Psoas muscle (tissue), 7 donors: ENCODE measurements at regions not wholly inside any gene's neighbourhood (a gene's known extent, or its start where the extent isn't known, plus 50 kb on each side); places are given as distances from the start of the nearest gene placed in this dataset.

ENCODE experiments used
- ATAC-seq, 4 donors: fragments of 200-7000 bp; cut with Tn5 transposase; one replicate each; pipeline ENCODE4 v1.9.1; 2020; ENCODE audit warnings: moderate library complexity in 3 of 4, mild to moderate bottlenecking in 2 of 4
- DNase-seq, 2 donors: peaks; one replicate each; pipeline ENCODE4 v3.0.0-alpha.2; 2020
- H3K27ac ChIP-seq: fragments of 200-600 bp; one replicate; pipeline ENCODE4 v1.8.0; 2022
- H3K27me3 ChIP-seq, 3 donors: fragments of 200-600 bp in 1 of 3; one replicate each; pipeline versions ENCODE4 v1.6.1 to v1.8.0; 2013 to 2022; ENCODE audit warnings: low read length in 2 of 3, mild to moderate bottlenecking in 2 of 3, moderate library complexity in 1 of 3; ENCODE audit not compliant: insufficient read depth in 3 of 3
- H3K36me3 ChIP-seq, 2 donors: fragments of 200-600 bp in 1 of 2; one replicate each; pipeline versions ENCODE4 v1.6.1 to v1.8.0; 2013 to 2022; ENCODE audit warnings: low read depth in 1 of 2, mild to moderate bottlenecking in 1 of 2, moderate library complexity in 1 of 2; ENCODE audit not compliant: insufficient read depth in 1 of 2
- H3K4me1 ChIP-seq: fragments of 200-600 bp; one replicate; pipeline ENCODE4 v1.8.0; 2022
- H3K4me3 ChIP-seq: fragments of 200-600 bp; one replicate; pipeline ENCODE4 v1.8.0; 2022; ENCODE audit warnings: mild to moderate bottlenecking
- H3K9me3 ChIP-seq: fragments of 200-600 bp; one replicate; pipeline ENCODE4 v1.8.0; 2022
- WGBS, 3 donors: extraction: QIAGEN DNeasy Blood & Tissue Kit; methylation state at CpG; one replicate each; pipeline versions ENCODE4 v1.1.6 to v1.1.7; 2013; 5-methylcytosine and 5-hydroxymethylcytosine counted together
- intact Hi-C, 2 donors: fragments of 100-400 bp; cut with DNase I; formaldehyde crosslinking; loops; one replicate each; pipeline versions ENCODE4 v1.11.0 to v1.14.2; 2022
- TF ChIP-seq, protein P1 (sequence below): fragments of 200-600 bp; IDR thresholded peaks from one replicate; pipeline ENCODE4 v1.8.0; 2022; ENCODE audit warnings: antibody characterized with exemption
- donor health status: healthy with polysubstance abuse.
- donor health status: DM: no; HTN: no; CAD: no; lungs with moderate emphysema.
- donor health status: Bipolar disorder and iron deficiency.
- donor health status: healthy.
- donor health status: DM: yes; HTN: yes; CAD: no.
- donor health status: DM: no; HTN: no; CAD: no.
- donor health status: DM: yes; HTN: yes; CAD: no.

DNA sequence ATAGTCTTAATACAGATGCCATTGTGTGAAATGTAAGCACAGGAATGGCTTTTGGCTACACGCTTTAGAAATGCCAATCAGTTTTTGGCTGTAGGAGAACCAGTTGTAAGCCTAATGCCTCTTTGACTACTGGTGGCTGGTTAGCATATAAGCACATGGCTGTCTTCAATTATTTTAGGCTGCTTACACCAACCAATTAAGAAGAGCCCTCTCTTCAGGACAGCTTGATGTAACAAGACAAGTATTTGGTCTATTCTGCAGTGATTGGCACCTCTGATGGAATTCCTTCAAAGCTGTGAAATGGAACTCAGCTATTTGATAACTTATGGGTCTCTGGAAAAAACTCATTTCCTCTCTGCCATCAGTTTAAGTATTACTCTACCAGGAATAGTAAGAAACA lies 680.1 kb upstream of the FSHR start:
- TF ChIP-seq, protein P1, sequence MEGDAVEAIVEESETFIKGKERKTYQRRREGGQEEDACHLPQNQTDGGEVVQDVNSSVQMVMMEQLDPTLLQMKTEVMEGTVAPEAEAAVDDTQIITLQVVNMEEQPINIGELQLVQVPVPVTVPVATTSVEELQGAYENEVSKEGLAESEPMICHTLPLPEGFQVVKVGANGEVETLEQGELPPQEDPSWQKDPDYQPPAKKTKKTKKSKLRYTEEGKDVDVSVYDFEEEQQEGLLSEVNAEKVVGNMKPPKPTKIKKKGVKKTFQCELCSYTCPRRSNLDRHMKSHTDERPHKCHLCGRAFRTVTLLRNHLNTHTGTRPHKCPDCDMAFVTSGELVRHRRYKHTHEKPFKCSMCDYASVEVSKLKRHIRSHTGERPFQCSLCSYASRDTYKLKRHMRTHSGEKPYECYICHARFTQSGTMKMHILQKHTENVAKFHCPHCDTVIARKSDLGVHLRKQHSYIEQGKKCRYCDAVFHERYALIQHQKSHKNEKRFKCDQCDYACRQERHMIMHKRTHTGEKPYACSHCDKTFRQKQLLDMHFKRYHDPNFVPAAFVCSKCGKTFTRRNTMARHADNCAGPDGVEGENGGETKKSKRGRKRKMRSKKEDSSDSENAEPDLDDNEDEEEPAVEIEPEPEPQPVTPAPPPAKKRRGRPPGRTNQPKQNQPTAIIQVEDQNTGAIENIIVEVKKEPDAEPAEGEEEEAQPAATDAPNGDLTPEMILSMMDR = no peak
- H3K4me1 ChIP-seq = no peaks in the 10 kb centered on the region
- 70 to 88% (median 84%) methylated on average over 1 of the region's 1 CpG for WGBS, 3 donors
- no peak overlapping the region for H3K4me3 ChIP-seq
- H3K9me3 ChIP-seq = no peaks in the 10 kb centered on the region
- no peak overlapping the region for H3K27ac ChIP-seq
- no peaks in the 10 kb centered on the region for H3K36me3 ChIP-seq
- ATAC-seq (no peak), DNase-seq (no peak)
- intact Hi-C loops = no loop called here
- no peaks in the 10 kb centered on the region for H3K27me3 ChIP-seq

DNA sequence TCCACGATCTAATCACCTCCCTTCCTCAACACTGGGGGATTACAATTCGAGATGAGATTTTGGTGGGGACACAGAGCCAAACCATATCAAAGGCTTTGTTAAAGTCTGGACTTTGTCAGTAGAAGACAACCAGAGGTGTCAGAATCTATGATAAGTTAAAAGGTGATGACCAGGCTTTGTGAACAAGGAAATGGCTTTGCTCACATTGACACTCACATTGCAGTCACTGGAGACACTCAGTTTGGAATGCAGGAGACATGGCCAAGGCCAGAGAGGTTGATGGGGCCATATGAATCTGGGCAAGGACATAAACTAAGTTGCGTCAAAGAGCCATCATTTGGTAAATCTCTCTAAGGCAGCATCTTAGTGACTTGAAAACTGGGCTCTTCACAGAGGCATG lies 678.2 kb upstream of the FSHR start:
- H3K27ac ChIP-seq = no peak overlapping the region
- no peaks in the 10 kb centered on the region for H3K27me3 ChIP-seq
- TF ChIP-seq, protein P1 = no peak
- no peaks in the 10 kb centered on the region for H3K9me3 ChIP-seq
- WGBS, 3 donors = 76 to 81% (median 76%) methylated on average over 3 of the region's 3 CpGs
- DNase-seq (no peak), ATAC-seq (no peak)
- H3K4me3 ChIP-seq = no peak overlapping the region
- intact Hi-C loops = no loop called here
- H3K4me1 ChIP-seq = no peaks in the 10 kb centered on the region
- no peaks in the 10 kb centered on the region for H3K36me3 ChIP-seq

- no peak for DNase-seq
- no peak for ATAC-seq
- H3K4me3 ChIP-seq = no peak overlapping the region
- no peak overlapping the region for H3K27ac ChIP-seq
- H3K36me3 ChIP-seq = no peaks in the 10 kb centered on the region
- no peaks in the 10 kb centered on the region for H3K4me1 ChIP-seq
- 53 to 59% (median 55%) methylated on average over 14 of the region's 14 CpGs for WGBS, 3 donors
- no peaks in the 10 kb centered on the region for H3K27me3 ChIP-seq
- intact Hi-C loops = no loop called here
- TF ChIP-seq, protein P1 = no peak
- no peaks in the 10 kb centered on the region for H3K9me3 ChIP-seq
Observed at GRCh38 chr2:49831698-49832367, 677.5 kb upstream of the FSHR start.

- ATAC-seq (no peak), DNase-seq (no peak)
- no peak overlapping the region for H3K4me3 ChIP-seq
- TF ChIP-seq, protein P1 = no peak
- H3K27me3 ChIP-seq = no peaks in the 10 kb centered on the region
- H3K36me3 ChIP-seq = no peaks in the 10 kb centered on the region
- H3K9me3 ChIP-seq = no peaks in the 10 kb centered on the region
- no peaks in the 10 kb centered on the region for H3K4me1 ChIP-seq
- 43 to 59% (median 56%) methylated on average over 3 of the region's 3 CpGs for WGBS, 3 donors
- intact Hi-C loops = no loop called here
- H3K27ac ChIP-seq = no peak overlapping the region
Observed at GRCh38 chr2:49830846-49831245, 676.5 kb upstream of the FSHR start.

DNA sequence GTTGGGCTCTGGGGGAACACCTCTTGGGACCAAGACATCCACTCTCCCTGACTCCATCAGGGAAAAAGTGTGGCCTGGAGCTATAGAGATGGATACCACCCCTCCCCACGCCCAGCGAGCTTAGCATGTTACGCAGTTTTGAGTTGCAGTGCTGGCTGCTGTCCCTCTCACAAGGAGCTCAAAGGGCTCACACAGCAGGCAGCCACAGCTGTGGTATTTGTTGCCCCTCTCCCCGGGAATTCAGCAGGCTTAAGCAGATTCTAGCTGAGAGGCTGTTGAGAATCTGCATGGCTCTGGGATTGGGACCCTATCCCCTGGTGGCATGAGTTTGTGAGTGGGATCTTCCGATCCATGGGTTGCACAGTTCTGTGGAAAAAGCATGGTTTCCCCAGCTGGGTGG lies 673.1 kb upstream of the FSHR start:
- WGBS, 3 donors = 31 to 61% (median 51%) methylated on average over 5 of the region's 5 CpGs
- Histone ChIP-seq H3K9me3 (peaks cover 9% of the 10 kb centered on the region), H3K27ac (no peak overlapping the region), H3K27me3 (no peaks in the 10 kb centered on the region), H3K36me3 (no peaks in the 10 kb centered on the region), H3K4me3 (no peak overlapping the region), H3K4me1 (no peaks in the 10 kb centered on the region)
- ATAC-seq = no peak
- TF ChIP-seq, protein P1 = no peak
- no peak for DNase-seq
- intact Hi-C loops = no loop called here
